NCI-H1092 treated with DMSO at 0.1 percent for 48 hours (cell line): ENCODE measurements at regions not wholly inside any gene's neighbourhood (a gene's known extent, or its start where the extent isn't known, plus 50 kb on each side); places are given as distances from the start of the nearest gene placed in this dataset.

Experiments
- DNase-seq: peaks from one replicate; lab custom pipeline; 2025; lab: John Stamatoyannopoulos, UW

GRCh38 chr14:106812788-106813476, 1286.5 kb downstream of the TMEM121 start:
- DNase-seq = no peak

GRCh38 chr14:106813477-106813823, 1287.1 kb downstream of the TMEM121 start:
- DNase-seq = no peak

- no peak for DNase-seq
These were observed 1293.7 kb downstream of the TMEM121 start for GRCh38 chr14:106820119-106820518.

GRCh38 chr14:106821119-106821518, 1294.7 kb downstream of the TMEM121 start:
- no peak for DNase-seq

- no peak for DNase-seq
These were observed 1296.5 kb downstream of the TMEM121 start for GRCh38 chr14:106822905-106823304.

GRCh38 chr14:106823552-106823951, 1297.2 kb downstream of the TMEM121 start:
- no peak for DNase-seq

GRCh38 chr14:106826833-106827369, 1300.5 kb downstream of the TMEM121 start:
- no peak for DNase-seq

- DNase-seq = no peak
These were observed 1304.9 kb downstream of the TMEM121 start for GRCh38 chr14:106831322-106831720.

GRCh38 chr14:106837870-106838269, 1311.5 kb downstream of the TMEM121 start:
- DNase-seq = no peak

- DNase-seq = no peak
These were observed 1312.8 kb downstream of the TMEM121 start for GRCh38 chr14:106838991-106839769.

GRCh38 chr14:106840258-106840657, 1313.9 kb downstream of the TMEM121 start:
- no peak for DNase-seq

- DNase-seq = no peak
These were observed 1314.6 kb downstream of the TMEM121 start for GRCh38 chr14:106840991-106841390.

- no peak for DNase-seq
These were observed 1315.3 kb downstream of the TMEM121 start for GRCh38 chr14:106841701-106842100.

GRCh38 chr14:106842687-106843086, 1316.3 kb downstream of the TMEM121 start:
- DNase-seq = no peak

GRCh38 chr14:106843386-106843785, 1317.0 kb downstream of the TMEM121 start:
- no peak for DNase-seq

GRCh38 chr14:106843951-106844483, 1317.6 kb downstream of the TMEM121 start:
- DNase-seq = no peak

GRCh38 chr14:106844608-106845285, 1318.4 kb downstream of the TMEM121 start:
- DNase-seq = peak; percentile 10

- peak; percentile 15 for DNase-seq
These were observed 1319.1 kb downstream of the TMEM121 start for GRCh38 chr14:106845286-106846087.

GRCh38 chr14:106846218-106846617, 1319.8 kb downstream of the TMEM121 start:
- no peak for DNase-seq

- no peak for DNase-seq
These were observed 1322.1 kb downstream of the TMEM121 start for GRCh38 chr14:106848330-106849121.
